G401.6 (cell line): ENCODE measurements at regions not wholly inside any gene's neighbourhood (a gene's known extent, or its start where the extent isn't known, plus 50 kb on each side); places are given as distances from the start of the nearest gene placed in this dataset.
"Not testable (repeated sequence)": the region's sequence is repeated elsewhere in the genome, so short reads cannot be mapped to it uniquely, and the experiment has no call there.

ENCODE experiments used
- FAIRE-seq: peaks from 2 replicates; lab custom pipeline; 2012; peaks lifted over from hg19 to GRCh38; lab: Jason Lieb, UNC

DNA sequence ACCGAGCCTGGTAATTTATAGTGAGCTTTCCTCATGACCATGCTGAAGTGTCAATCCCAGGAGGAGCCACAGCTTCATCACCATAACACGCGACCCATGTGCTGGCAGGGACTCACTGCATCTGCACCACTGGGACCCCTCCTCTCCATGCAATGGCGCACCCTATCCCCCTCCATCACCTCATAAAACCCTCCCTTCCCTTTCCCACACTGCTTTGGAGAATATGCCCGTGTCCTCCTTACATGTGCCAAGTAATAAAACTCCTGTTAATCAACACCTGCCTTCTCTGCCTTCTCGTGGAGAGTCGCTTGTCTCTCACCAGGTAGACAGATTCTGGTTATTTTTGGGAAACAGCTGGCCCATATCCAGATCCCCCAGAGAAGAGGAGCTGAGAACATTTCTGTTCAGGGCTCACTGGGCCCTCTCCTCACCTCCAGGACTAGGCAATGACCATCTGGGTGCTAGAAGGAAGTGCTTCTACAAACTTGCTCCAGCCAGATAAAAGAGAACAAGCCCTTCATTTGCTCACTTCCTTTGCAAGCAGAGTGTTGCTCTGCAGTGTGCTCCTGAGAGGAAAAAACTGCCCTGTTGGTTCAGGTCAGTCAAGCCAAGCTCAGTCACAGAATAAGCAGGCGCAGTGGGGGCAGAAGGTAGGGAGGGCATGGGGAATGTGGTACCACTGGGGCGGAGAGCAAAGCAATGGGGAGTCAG, 894.3 kb downstream of the UQCRFS1 start:
- FAIRE-seq, result peak; percentile 96

DNA sequence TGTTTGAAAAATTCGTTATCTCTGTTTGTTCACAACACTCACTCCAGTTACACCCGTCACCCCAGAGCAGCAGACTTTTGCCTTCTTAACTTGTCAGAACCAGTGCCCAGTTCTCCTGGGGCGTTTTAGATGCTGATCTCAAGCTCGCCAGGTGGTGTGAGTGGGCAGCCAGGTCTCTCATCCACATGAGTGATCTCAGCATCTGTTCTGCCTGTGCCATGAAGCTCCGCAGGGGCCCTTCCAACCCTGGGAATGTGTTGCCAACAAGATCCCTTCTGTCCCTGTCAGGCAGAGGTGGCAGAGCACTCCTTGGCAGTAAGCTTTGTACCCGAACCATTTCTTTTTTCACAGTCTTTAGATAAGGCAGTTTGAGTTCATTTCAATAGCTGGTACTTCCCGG, 896.5 kb downstream of the UQCRFS1 start:
- no peak for FAIRE-seq

DNA sequence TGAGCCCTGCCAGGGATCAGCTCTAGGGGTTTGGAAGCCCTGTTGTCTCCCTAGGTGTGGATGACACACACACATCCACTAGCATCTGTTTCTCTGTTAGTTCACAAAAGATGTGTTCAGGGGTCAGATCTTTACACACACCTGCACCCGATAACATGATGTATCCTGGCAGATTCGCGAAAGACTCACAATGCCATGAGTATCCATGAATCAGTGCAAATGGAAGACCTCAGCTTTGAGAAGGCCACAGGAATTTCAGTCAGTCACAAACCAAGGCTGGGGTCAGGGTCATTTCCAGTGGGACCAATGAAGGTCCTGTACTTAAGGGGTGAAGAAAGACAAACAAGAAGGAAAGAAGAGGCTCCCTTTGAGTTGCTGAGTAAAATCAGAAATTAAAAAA, 898.2 kb downstream of the UQCRFS1 start:
- no peak for FAIRE-seq

DNA sequence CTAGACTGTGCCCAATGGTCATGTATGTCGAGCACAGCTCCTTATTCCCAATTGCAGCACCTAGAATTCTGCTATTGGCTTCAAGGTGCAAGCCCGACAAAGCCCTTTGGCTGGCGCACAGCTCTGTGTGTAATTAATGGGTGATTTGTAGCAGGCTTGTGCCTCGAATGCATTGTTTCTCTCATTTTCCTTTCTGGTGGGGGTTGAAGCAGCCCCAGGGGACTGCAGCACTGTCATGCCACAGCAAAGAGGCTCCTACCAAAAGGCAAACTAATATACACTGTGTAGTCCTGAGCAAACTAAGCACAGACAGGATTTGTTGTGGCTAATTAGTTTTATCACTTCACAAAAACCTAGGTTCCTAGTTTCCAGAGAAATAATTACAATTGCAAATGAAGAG, 898.7 kb downstream of the UQCRFS1 start:
- FAIRE-seq, result no peak

DNA sequence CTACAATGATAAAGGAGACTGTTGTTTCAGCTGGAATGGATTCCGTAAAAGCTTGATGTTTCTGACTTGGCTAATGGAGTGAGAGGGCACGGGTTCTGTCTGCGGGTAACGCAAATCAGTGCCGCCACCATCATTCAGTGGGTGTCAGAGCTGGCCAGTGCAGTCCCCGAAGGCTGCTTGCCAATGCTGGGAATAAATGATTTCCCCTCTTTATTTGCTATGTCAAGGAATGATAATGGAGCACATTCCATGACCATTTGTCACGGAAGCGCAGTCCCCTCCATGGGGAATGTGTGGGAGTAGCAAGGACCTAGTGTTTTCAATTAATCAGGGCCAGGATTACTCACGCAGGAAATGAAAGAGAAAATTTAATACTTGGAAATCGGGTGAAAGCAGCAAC, 899.3 kb downstream of the UQCRFS1 start:
- FAIRE-seq, result peak; percentile 98

DNA sequence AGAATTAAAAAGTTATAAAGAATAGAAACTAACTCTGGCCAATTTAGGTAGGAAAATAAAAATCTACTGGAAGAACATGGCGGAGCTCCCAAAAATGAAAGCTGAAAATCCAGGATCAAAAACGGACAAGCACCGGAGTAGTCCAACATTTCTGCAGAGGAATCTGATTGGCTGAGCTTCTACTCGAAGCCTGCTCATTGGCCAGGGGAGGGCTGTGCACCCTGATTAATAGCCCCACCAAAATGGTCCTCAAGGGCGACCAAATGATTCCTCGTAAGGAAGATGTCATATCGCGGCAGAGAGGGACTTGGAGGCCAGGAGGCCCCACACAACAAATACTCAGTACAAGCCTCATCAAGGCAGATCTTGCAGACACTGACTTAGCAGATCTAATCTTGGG, 900.7 kb downstream of the UQCRFS1 start:
- no peak for FAIRE-seq

DNA sequence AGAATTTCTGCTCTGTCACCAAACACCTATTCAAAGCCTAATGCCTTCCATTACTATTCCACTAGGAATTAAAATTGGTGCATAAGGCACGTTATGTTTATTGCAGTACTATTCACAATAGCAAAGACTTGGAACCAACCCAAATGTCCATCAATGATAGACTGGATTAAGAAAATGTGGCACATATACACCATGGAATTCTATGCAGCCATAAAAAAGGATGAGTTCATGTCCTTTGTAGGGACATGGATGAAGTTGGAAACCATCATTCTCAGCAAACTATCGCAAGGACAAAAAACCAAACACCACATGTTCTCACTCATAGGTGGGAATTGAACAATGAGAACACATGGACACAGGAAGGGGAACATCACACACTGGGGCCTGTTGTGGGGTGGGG, 902.1 kb downstream of the UQCRFS1 start:
- not testable (repeated sequence) for FAIRE-seq

DNA sequence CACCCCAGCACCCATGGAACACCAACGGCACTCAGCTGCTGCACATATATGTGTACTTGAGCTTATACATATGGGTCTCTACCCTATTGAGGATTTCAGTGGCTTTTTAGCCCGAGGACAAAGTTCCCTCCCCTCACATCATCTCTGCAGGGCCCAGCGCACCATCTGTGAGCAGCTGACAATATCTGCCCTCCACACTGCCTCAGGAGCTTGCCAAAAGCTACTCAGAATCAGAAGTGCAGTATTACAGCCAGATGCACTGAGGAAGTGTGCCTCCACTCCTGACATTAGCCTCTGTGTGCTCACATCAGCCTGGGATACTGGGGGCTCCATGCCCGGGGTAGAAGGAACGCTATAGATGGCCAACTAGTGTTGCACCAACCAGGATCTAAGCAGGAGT, 903.9 kb downstream of the UQCRFS1 start:
- no peak for FAIRE-seq

DNA sequence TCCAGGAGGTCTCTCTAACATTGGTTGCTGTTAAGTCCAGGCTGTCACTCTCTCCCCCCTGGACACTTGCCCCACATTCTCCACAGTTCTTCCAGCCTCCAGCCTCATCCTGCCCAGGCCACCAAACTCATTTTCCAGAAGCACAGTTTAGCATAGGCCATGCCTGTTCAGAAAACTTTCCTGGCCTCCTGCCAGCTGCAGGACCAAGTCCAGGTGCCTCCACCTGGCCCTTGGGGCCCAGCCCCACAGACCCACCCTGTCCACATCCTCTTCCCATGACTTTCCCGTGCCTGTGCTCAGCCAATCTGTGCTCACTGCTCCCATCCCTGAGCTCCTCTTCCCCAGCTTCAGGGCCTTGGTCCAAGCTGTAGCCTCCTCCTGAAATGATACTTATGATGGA, 905.0 kb downstream of the UQCRFS1 start:
- FAIRE-seq, result no peak

DNA sequence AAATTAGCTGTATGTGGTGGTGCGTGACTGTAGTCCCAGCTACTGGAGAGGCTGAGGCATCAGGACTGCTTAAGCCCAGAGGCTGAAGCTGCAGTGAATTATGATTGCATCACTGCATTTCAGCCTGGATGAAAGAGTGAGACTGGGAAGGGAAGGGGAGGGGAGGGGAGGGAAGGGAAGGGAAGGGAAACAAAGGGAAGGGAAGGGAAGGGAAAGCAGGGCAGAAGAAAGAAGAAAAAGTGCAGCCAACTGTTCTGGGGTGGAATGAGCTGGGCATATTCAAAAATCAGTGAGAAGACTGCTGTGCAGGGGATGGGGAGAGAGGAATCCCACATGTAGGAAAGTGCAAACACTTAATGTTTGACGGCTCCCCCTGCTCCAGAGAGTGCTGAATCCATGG, 905.5 kb downstream of the UQCRFS1 start:
- no peak for FAIRE-seq

DNA sequence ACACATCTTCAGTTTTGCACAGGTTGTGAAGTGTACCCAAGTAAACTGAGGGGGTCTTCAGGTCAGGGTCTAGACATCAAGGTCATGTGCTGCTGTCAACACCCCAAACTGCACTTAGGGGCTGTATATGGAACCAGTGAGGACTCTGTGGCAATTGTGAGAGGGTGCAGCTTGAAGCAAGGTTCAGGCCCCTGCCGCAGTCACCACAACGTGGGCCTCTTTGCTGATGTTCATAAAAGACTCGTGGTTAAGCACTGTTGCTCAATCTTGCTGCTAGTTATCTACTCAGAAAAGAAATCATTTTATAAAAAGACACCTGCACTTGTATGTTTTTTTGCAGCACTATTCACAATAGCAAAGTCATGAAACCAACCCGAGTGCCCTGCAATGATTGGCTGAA, 907.4 kb downstream of the UQCRFS1 start:
- FAIRE-seq, result no peak

DNA sequence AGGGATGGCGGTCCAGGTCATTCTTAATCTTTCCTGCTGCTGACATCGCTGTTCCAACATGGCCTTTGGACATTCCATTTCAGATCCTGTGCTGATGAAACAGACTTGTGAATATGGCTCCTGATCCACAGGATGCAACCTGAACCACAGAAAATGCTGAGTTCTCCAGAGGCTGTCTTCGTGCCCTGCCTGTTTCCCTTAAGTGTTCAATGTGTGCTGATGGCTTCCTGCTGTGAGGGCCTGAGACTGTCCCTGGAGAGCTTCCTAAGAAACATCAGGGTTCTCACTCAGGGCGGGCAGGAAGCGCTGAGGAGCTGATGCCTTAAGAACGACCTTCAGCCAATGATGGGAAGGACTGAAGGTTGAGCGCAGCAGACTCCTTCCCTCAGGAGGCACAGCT, 909.4 kb downstream of the UQCRFS1 start:
- no peak for FAIRE-seq

DNA sequence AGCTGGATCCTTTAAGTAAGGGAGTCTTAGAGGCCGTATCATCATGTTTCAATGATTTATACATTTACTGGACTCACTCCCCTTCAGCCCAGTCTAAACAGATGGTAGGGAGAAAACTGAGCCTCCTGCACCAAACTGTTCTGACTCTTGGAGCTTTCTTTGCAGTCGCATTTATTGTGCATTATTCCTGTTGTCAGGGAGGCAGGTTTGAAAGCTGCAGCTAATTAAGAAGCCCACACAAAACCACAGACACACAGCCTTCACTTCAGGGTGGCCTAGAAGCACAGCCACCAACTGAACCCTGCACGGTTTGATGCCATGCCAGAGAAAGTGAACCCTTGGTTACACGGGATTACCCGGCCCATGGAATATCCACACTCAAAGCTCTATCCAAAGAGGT, 911.0 kb downstream of the UQCRFS1 start:
- FAIRE-seq, result no peak

DNA sequence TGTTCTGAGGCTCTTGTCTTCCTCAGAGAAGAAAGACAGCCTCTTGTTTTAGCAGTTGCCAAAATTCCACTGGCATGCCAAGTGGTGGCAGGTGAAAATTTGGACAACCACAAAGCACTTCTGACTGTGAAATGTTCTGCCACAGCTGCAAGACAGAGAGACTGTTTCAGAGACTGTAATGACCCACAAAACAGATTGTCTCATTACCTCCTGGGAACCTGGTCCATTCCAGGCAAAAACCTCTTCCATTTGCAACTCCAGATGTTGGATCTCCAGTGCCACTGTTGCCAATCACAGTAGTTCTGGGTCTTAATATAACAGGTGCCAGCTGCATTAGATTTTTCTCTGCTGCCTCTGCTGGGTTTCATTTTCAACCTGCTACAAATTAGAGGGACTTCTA, 911.5 kb downstream of the UQCRFS1 start:
- no peak for FAIRE-seq

DNA sequence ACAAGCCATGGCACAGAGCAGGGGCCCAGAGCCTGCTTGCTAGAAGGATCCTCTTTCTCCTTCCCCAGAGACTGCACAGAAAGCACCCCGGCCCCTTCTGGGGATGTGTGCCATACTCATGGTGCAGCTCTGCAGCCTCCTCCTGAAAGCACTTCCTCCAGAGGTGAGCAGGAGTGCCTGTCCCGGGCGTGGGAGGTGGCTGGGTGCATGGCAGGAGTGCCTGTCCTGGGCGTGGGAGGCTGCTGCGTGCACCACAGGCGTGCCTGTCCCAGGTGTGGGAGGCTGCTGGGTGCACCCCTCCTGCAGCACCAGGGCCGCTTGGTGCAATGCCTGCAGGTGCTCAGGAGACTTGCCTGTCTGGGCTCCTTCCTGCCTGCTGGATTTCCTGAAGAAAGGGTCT, 913.3 kb downstream of the UQCRFS1 start:
- FAIRE-seq, result no peak

DNA sequence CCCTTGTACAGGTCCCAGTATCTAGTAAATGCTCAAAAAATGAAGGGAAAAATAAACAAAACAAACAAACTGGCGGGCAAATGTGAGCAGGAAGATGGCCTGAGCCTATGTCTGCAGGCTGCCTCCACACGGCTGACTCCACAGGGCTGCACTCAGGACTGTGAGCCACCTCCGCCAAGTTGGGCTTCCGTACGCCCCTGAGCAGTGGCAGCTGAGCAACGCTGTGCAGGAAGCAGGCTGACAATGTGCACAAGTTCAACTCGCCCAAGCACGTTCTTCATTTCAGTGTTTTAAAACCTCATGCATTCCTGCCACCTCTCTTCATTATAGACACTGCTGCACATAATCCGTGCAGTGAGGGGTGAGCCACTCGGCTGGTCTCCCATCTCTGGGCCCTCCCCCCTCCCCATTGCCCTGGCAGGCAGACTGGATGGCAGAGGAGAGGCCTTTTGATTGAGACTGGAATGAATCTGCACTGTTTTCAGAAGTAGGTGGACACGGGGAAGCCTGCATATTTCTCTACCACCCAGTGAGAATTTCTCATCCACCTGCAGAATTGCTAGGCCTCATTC, 915.3 kb downstream of the UQCRFS1 start:
- no peak for FAIRE-seq

DNA sequence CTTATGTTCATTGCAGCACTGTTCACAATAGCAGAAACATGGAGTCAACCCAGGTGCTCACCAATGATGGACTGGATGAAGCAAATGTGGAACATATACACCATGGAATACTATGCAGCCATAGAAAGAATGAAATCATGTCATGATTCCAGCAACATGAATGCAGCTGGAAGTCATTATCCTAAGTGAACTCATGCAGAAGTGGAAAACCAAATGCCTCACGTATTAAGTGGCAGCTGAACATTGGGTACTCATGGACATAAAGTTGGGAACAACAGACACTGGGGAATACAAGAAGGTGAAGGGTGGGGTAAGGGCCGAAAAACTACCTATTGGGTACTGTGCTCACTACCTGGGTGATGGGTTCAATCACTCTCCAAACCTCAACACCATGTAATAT, 915.9 kb downstream of the UQCRFS1 start:
- no peak for FAIRE-seq

DNA sequence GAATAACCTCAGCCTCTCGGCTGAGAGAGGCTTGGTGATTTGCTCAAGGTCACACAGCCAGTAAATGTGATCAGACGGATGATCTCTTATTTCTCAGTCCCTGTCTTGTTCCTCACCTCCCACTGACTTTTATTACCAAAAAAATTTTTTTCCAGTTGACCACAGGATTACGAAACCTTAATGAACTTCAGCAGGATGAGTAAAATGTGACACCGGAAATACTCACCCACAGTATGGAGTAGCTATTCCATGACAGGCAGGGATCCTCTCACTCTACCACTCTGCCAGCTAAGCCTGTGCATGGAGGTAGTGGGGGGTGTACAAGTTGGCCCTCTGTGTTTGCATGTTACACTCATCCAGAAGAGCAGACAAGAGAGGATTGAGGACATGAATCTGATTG, 916.4 kb downstream of the UQCRFS1 start:
- no peak for FAIRE-seq

DNA sequence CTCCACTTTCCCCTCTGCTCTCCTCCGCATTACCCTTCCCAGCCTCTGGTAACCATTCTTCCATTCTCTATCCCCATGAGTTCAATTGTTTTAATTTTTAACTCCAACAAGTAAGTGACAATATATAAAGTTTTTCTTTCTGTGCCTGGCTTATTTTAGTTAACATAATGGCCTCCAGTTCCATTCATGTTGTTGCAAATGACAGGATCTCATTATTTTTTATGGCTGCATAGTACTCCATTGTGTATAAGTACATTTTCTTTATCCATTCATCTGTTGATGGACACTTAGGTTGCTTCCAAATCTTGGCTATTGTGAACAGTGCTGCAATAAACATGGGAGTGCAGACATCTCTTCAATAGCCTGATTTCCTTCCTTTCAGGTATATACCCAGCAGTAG, 918.0 kb downstream of the UQCRFS1 start:
- FAIRE-seq, result not testable (repeated sequence)

DNA sequence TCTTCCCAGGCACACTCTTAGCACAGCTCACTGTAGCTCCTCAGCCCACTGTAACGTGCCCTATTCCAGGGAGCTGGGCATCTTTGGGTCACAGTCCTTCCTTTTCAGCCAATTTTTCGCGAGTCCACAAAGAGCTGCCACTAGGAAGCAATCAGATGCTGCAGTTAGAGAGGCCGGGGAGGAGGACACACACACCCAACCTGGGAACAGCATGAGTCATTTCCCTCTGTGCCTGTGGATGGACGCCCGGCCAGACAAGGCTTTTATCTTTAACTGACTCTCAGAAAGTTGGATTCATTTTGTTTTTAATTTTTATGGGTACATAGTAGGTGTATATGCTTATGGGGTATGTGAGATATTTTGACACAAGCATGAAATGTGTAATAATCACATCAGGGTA, 918.6 kb downstream of the UQCRFS1 start:
- no peak for FAIRE-seq

DNA sequence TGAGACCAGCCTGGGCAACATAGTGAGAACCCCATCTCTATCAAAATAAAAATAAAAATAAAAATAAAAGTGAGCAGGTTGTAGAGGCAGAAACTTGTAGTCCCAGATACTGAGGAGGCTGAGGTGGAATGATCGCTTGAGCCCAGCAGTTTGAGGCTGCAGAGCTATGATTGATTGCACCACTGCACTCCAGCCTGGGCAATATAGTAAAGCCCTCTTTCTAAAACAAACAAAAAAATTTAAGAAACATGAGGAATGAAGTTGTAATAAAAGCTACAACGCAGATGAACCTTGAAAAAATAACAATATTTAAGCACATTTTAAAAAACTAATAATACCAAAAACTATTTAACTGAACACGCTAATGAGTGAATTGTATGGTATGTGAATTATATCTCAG, 919.3 kb downstream of the UQCRFS1 start:
- FAIRE-seq, result no peak

DNA sequence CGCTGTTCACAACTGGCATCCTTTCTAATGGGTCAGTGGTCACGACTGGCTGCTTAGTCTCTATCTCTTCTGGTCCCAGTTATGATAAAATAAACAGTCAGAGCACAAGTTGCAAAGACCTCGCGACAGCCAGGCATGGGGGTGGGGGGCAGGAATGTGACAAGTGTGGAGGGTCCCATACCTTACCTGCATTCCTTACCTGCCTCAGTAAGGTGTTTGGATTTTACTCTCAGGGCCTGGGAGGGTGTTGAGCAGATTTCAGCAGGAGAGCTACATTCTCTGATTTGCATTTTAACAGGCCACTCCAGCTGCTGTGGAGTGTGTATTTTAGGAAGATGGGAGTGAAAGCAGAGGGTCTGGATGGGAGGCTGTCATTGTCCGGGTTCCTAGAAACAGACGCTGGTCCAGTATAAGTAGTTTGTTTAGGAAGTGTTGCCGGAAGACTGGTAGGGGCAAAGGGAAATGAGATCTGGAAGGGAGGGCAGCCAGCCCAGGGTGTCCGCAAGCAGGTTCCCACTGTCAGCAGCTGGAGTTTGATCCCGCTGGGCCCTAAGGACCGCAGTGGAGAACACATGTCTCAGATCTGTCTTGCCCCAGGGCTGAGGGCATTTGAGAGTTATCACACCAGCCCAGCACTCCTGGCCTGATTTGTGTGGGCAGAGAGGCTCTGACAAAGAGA, 920.0 kb downstream of the UQCRFS1 start:
- no peak for FAIRE-seq

DNA sequence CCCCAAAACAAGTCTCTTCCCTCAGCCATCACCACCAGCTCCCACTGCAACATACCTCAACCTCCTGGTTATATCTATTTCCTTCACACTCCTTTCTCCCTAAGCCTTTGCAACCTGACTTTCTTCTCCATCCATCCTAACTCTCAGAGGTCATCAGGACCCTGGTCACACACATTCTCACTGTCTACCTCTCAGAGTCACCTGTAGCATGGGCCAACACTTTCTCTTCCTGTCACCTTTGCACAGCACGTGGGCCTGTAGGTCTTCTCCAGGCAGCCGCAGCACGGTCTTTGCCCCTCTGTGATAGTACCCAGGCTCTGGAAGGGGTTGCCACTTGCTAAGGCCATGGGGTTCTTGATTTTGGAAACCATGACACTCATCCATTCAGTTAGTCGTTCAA, 921.1 kb downstream of the UQCRFS1 start:
- FAIRE-seq, result no peak
